ENCODE measurements at regions not wholly inside any gene's neighbourhood (a gene's known extent, or its start where the extent isn't known, plus 50 kb on each side); places are given as distances from the start of the nearest gene placed in this dataset.

GRCh38 chr7:156140447-156140846 lies 328.2 kb upstream of the SHH start:
- intact Hi-C loops (cut with DNase I), result no loop called here
- DNase-seq, result no peak
- Histone ChIP-seq H3K4me3 (replicated peaks in 1 of 3) (no peak overlapping the region), H3K27ac (no peak overlapping the region), H3K27me3 (no peaks in the 10 kb centered on the region), H3K36me3 (no peaks in the 10 kb centered on the region), H3K4me1 (no peaks in the 10 kb centered on the region), H3K9me3 (no peaks in the 10 kb centered on the region)
- no peak for TF ChIP-seq CTCF (IDR thresholded peaks at IDR 0.05)
- no peak for TF ChIP-seq POLR2A (IDR thresholded peaks at IDR 0.05)
- WGBS, 2 donors, result 61 to 65% methylated on average over 7 of the region's 7 CpGs

GRCh38 chr7:156139633-156140032 lies 327.4 kb upstream of the SHH start:
- H3K36me3 ChIP-seq, result no peaks in the 10 kb centered on the region
- no peak for DNase-seq
- no peaks in the 10 kb centered on the region for H3K4me1 ChIP-seq
- no peak for TF ChIP-seq CTCF (IDR thresholded peaks at IDR 0.05)
- no peaks in the 10 kb centered on the region for H3K9me3 ChIP-seq
- no peaks in the 10 kb centered on the region for H3K27me3 ChIP-seq
- intact Hi-C loops (cut with DNase I), result no loop called here
- WGBS, 2 donors, result 63 to 68% methylated on average over 2 to 3 of the region's 3 CpGs
- H3K27ac ChIP-seq, result no peak overlapping the region
- H3K4me3 ChIP-seq (replicated peaks in 1 of 3), result no peak overlapping the region

- Histone ChIP-seq H3K27ac (no peak overlapping the region), H3K36me3 (no peaks in the 10 kb centered on the region), H3K9me3 (no peaks in the 10 kb centered on the region), H3K27me3 (no peaks in the 10 kb centered on the region), H3K4me1 (no peaks in the 10 kb centered on the region), H3K4me3 (replicated peaks in 1 of 3) (no peak overlapping the region)
- intact Hi-C loops (cut with DNase I), result no loop called here
- DNase-seq, result no peak
- 90 to 95% methylated on average over 7 of the region's 7 CpGs for WGBS, 2 donors
- no peak for TF ChIP-seq CTCF (IDR thresholded peaks at IDR 0.05)
These were observed 326.8 kb upstream of the SHH start for GRCh38 chr7:156139112-156139511.

GRCh38 chr7:156131881-156132280 lies 319.6 kb upstream of the SHH start:
- no peaks in the 10 kb centered on the region for H3K27me3 ChIP-seq
- H3K36me3 ChIP-seq, result no peaks in the 10 kb centered on the region
- no peak overlapping the region for H3K27ac ChIP-seq
- no peak for DNase-seq
- H3K9me3 ChIP-seq, result no peaks in the 10 kb centered on the region
- WGBS, 2 donors, result 76 to 88% methylated on average over 2 of the region's 2 CpGs
- no peak overlapping the region for H3K4me3 ChIP-seq (replicated peaks in 1 of 3)
- no peak for TF ChIP-seq POLR2A (IDR thresholded peaks at IDR 0.05)
- intact Hi-C loops (cut with DNase I), result no loop called here
- no peaks in the 10 kb centered on the region for H3K4me1 ChIP-seq

DNA sequence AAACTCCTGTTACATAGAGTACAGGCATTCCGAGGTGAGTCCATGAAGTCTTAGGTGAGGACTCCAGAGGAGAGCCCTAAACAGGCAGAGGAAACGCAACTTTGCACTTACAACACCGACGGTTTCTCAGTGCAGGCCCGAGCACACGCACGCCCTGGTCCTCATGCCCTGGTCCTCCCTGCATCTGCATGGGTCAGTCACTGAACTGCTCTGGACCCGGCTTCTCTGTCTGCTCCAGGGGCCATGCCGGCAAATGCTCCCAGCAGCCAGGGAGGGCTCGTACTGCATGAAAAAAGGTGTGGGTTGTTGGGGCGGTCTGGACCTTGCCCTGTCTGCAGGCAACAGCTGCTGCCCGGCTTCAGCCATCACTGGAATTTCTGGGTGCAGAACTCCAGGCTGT lies 317.3 kb upstream of the SHH start:
- no peak for DNase-seq
- H3K9me3 ChIP-seq, result no peaks in the 10 kb centered on the region
- H3K4me3 ChIP-seq (replicated peaks in 1 of 3), result no peak overlapping the region
- TF ChIP-seq POLR2A (IDR thresholded peaks at IDR 0.05) (no peak), CTCF (IDR thresholded peaks at IDR 0.05) (no peak)
- H3K27ac ChIP-seq, result no peak overlapping the region
- intact Hi-C loops (cut with DNase I), result no loop called here
- no peaks in the 10 kb centered on the region for H3K27me3 ChIP-seq
- H3K36me3 ChIP-seq, result no peaks in the 10 kb centered on the region
- H3K4me1 ChIP-seq, result no peaks in the 10 kb centered on the region
- 76 to 83% methylated on average over 10 to 12 of the region's 12 CpGs for WGBS, 2 donors

- H3K27me3 ChIP-seq, result no peaks in the 10 kb centered on the region
- TF ChIP-seq CTCF (IDR thresholded peaks at IDR 0.05), result no peak
- no peak for TF ChIP-seq POLR2A (IDR thresholded peaks at IDR 0.05)
- no peak overlapping the region for H3K27ac ChIP-seq
- H3K4me3 ChIP-seq (replicated peaks in 1 of 3), result no peak overlapping the region
- H3K36me3 ChIP-seq, result no peaks in the 10 kb centered on the region
- H3K9me3 ChIP-seq, result no peaks in the 10 kb centered on the region
- no peak for DNase-seq
- H3K4me1 ChIP-seq, result no peaks in the 10 kb centered on the region
- intact Hi-C loops (cut with DNase I), result no loop called here
- 92 to 93% methylated on average over 10 of the region's 10 CpGs for WGBS, 2 donors
These were observed 316.2 kb upstream of the SHH start for GRCh38 chr7:156128496-156128895.

Data from thyroid gland (tissue), 4 donors.